Ovary (tissue), 7 donors: ENCODE measurements at regions not wholly inside any gene's neighbourhood (a gene's known extent, or its start where the extent isn't known, plus 50 kb on each side); places are given as distances from the start of the nearest gene placed in this dataset. TPM values are rescaled to one million over a fixed set of nuclear protein-coding genes. Genes with fewer than 3 reads are reported as not detected.

Experiments
- DNase-seq, 5 donors: peaks; one replicate each; pipeline ENCODE4 v3.0.0-alpha.2; 2019 to 2020
- H3K27ac ChIP-seq, 2 donors: fragments of 200-600 bp; one replicate each; pipeline versions ENCODE4 v1.5.1 to v1.8.0; 2019 to 2022
- H3K27me3 ChIP-seq: fragments of 200-600 bp; one replicate; pipeline ENCODE4 v1.8.0; 2022
- H3K36me3 ChIP-seq: fragments of 200-600 bp; sonication (generic); one replicate; pipeline ENCODE4 v1.5.1; 2019
- H3K4me1 ChIP-seq: one replicate; pipeline ENCODE4 v1.8.1; 2013; ENCODE audit warnings: mild to moderate bottlenecking, moderate library complexity; ENCODE audit not compliant: insufficient read depth
- H3K4me3 ChIP-seq: fragments of 200-600 bp; sonication (generic); one replicate; pipeline ENCODE4 v1.5.1; 2017
- H3K9me3 ChIP-seq, 2 donors: fragments of 200-600 bp in 1 of 2; sonication (generic) in 1 of 2; one replicate each; pipeline versions ENCODE4 v1.5.1 to v1.8.1; 2013 to 2019; ENCODE audit warnings: mild to moderate bottlenecking in 1 of 2, moderate library complexity in 1 of 2
- CTCF ChIP-seq, 3 donors: fragments of 450-650 bp in 2 of 3; fragments of 200-600 bp in 1 of 3; IDR thresholded peaks; one replicate each; pipeline versions ENCODE4 v1.5.1 to v1.8.0; 2016 to 2022; ENCODE audit warnings: antibody characterized with exemption in 3 of 3, mild to moderate bottlenecking in 1 of 3
- EP300 ChIP-seq: sonication (generic); formaldehyde crosslinking; IDR thresholded peaks from one replicate; pipeline ENCODE4 v1.6.1; 2017; ENCODE audit warnings: antibody characterized with exemption
- POLR2A ChIP-seq: fragments of 450-650 bp; IDR thresholded peaks from one replicate; pipeline ENCODE4 v1.6.1; 2017; ENCODE audit warnings: antibody characterized with exemption, mild to moderate bottlenecking, moderate library complexity
- WGBS, 3 donors: extraction: QIAGEN DNeasy Blood & Tissue Kit in 1 of 3; methylation state at CpG; one replicate each; pipeline versions ENCODE4 v1.1.5 to v1.1.7; 2013 to 2017; 5-methylcytosine and 5-hydroxymethylcytosine counted together
- intact Hi-C, 4 donors: fragments of 100-400 bp; cut with DNase I; formaldehyde crosslinking; loops; one replicate each; pipeline versions ENCODE4 v1.11.0 to v1.15.1; 2022 to 2023
- small RNA-seq: library from RNA; depleted of rRNA; stranded (forward); fragments of <200 nt; gene quantifications from one replicate; pipeline ENCODE3, GENCODE V24; 2016
- donor health status: DM: no; HTN: no; CAD: no; lungs with moderate emphysema.
- donor health status: DM: no; HTN: no; CAD: no.
- donor health status: Bipolar disorder and iron deficiency.
- donor health status: DM: no; HTN: no; CAD: no.
- donor health status: DM: yes; HTN: yes; CAD: no.

GRCh38 chr16:62100651-62101050, 64.4 kb upstream of the CDH8 start:
- intact Hi-C loops, result no loop called here

DNA sequence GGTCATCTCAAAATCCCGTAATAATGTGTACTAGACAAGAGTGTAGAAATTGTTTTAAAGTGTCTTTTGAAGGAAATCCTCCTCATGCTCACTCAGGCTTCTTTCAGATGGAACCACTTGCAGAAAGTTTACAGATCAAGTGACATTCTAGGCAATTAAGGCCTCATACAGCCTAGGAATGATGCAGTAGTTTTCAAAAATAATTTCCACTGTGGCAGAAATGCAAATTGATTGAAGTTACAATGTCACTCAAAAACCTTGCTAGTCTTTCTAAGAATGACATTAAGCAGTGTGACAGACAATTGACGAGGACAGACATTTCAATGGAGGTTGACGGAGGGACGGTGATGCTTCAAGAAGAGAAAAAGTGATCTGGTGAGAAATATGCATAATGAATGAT, 53.5 kb upstream of the CDH8 start:
- 87 to 94% (median 94%) methylated on average over 4 of the region's 4 CpGs for WGBS, 3 donors
- no peak overlapping the region for H3K27ac ChIP-seq
- intact Hi-C loops, result no loop called here

More at GRCh38 chr16:62100651-62101050, 64.4 kb upstream of the CDH8 start:
- no peak overlapping the region for H3K27ac ChIP-seq
- no peaks in the 10 kb centered on the region for H3K36me3 ChIP-seq
- TF ChIP-seq CTCF (IDR thresholded peaks at IDR 0.05) (no peak), POLR2A (no peak), EP300 (no peak)
- H3K4me1 ChIP-seq, result no peaks in the 10 kb centered on the region
- DNase-seq, result no peak
- no peaks in the 10 kb centered on the region for H3K27me3 ChIP-seq
- WGBS, 3 donors, result 51 to 66% (median 65%) methylated on average over 2 of the region's 2 CpGs
- no peak overlapping the region for H3K4me3 ChIP-seq
- no peaks in the 10 kb centered on the region for H3K9me3 ChIP-seq

DNA sequence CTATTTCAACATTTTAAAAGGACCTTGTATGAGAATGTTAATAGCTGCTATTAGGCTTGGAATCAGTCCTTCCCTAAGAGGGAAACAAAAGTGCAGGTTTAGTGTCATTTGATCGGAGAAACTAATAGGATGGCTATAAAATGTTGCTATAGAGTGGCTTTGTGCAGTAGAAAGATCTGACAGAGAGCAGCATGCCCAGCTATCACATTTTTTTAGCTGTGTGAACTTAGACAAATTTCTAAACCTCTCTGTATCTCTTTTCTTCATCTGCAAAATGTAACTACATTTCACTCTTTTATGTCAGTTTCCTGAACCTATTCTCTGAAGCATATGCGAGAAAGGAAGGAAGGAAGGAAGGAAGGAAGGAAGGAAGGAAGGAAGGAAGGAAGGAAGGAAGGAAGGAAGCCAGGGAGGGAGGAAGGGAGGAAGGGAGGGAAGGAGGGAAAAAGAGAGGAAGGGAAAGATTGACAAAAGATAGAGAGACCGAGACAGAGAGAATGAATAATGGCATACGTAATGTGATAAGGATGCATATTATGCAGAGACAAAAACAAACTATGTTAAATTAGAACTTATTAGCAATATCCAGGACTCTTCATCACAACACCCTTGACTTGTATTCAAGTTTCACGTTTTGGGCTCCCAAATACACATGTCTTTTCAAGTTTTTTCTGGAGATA, 52.6 kb upstream of the CDH8 start:
- TF ChIP-seq EP300, result no peak
- no peak for TF ChIP-seq POLR2A
- no peak for TF ChIP-seq CTCF (IDR thresholded peaks at IDR 0.05)
- H3K4me3 ChIP-seq, result no peak overlapping the region
- no peaks in the 10 kb centered on the region for H3K9me3 ChIP-seq
- intact Hi-C loops, result no loop called here
- no peak for DNase-seq
- no peaks in the 10 kb centered on the region for H3K4me1 ChIP-seq
- no peaks in the 10 kb centered on the region for H3K36me3 ChIP-seq
- no peak overlapping the region for H3K27ac ChIP-seq
- H3K27me3 ChIP-seq, result no peaks in the 10 kb centered on the region
- WGBS, 3 donors, result 70 to 78% (median 71%) methylated on average over 5 of the region's 5 CpGs

More for the DNA sequence above, 53.5 kb upstream of the CDH8 start:
- Histone ChIP-seq H3K4me1 (no peaks in the 10 kb centered on the region), H3K27me3 (no peaks in the 10 kb centered on the region), H3K9me3 (no peaks in the 10 kb centered on the region), H3K36me3 (no peaks in the 10 kb centered on the region), H3K4me3 (no peak overlapping the region)
- no peak for DNase-seq
- no peak for TF ChIP-seq EP300
- no peak for TF ChIP-seq POLR2A
- TF ChIP-seq CTCF (IDR thresholded peaks at IDR 0.05), result no peak

Small RNA genes lying in the stretch of these regions (small RNA-seq; reads per million reads assigned to genes)
- not detected for gene AC009101.1
- gene AC009161.2, result not detected
- gene AC018846.1, result not detected
- not detected for gene AC138305.3
- not detected for gene RNU6-21P
